ENCODE measurements at regions not wholly inside any gene's neighbourhood (a gene's known extent, or its start where the extent isn't known, plus 50 kb on each side); places are given as distances from the start of the nearest gene placed in this dataset.
"Not testable (repeated sequence)": the region's sequence is repeated elsewhere in the genome, so short reads cannot be mapped to it uniquely, and the experiment has no call there.

- DNase-seq: no peak
- no peaks in the 10 kb centered on the region for H3K4me1 Mint-ChIP-seq (ENCODE audit: low read depth)
- H3K4me3 Mint-ChIP-seq: no peak overlapping the region
- H3K27ac Mint-ChIP-seq: no peak overlapping the region
- peaks cover 53% of the 10 kb centered on the region for H3K9me3 Mint-ChIP-seq
- peaks cover 5% of the 10 kb centered on the region for H3K36me3 Mint-ChIP-seq (ENCODE audit: low read depth)
- H3K27me3 Mint-ChIP-seq (ENCODE audit: insufficient read depth): no peaks in the 10 kb centered on the region; the same call in 1 of the 2 replicates
- no peak for TF ChIP-seq CTCF (IDR thresholded peaks at IDR 0.05)
Observed at GRCh38 chr7:153942036-153942435, 110.2 kb upstream of the DPP6 start.

GRCh38 chr7:153943457-153943856 lies 108.7 kb upstream of the DPP6 start:
- no peaks in the 10 kb centered on the region for H3K4me1 Mint-ChIP-seq (ENCODE audit: low read depth)
- DNase-seq: no peak
- peaks cover 52% of the 10 kb centered on the region for H3K9me3 Mint-ChIP-seq
- H3K36me3 Mint-ChIP-seq (ENCODE audit: low read depth): peaks cover 5% of the 10 kb centered on the region
- H3K4me3 Mint-ChIP-seq: no peak overlapping the region
- no peaks in the 10 kb centered on the region; the same call in 1 of the 2 replicates for H3K27me3 Mint-ChIP-seq (ENCODE audit: insufficient read depth)
- no peak overlapping the region for H3K27ac Mint-ChIP-seq
- TF ChIP-seq CTCF (IDR thresholded peaks at IDR 0.05): no peak

GRCh38 chr7:153943861-153944260 lies 108.3 kb upstream of the DPP6 start:
- peaks cover 51% of the 10 kb centered on the region for H3K9me3 Mint-ChIP-seq
- H3K27ac Mint-ChIP-seq: no peak overlapping the region
- no peaks in the 10 kb centered on the region; the same call in 1 of the 2 replicates for H3K27me3 Mint-ChIP-seq (ENCODE audit: insufficient read depth)
- H3K36me3 Mint-ChIP-seq (ENCODE audit: low read depth): peaks cover 5% of the 10 kb centered on the region
- no peak overlapping the region for H3K4me3 Mint-ChIP-seq
- no peak for TF ChIP-seq CTCF (IDR thresholded peaks at IDR 0.05)
- no peaks in the 10 kb centered on the region for H3K4me1 Mint-ChIP-seq (ENCODE audit: low read depth)
- DNase-seq: no peak

GRCh38 chr7:153948060-153948459 lies 104.1 kb upstream of the DPP6 start:
- Mint-ChIP-seq H3K27me3 (ENCODE audit: insufficient read depth) (peaks cover 2% of the 10 kb centered on the region; the same call in 1 of the 2 replicates), H3K9me3 (peaks cover 57% of the 10 kb centered on the region), H3K27ac (no peak overlapping the region), H3K36me3 (ENCODE audit: low read depth) (peaks cover 17% of the 10 kb centered on the region), H3K4me1 (ENCODE audit: low read depth) (no peaks in the 10 kb centered on the region), H3K4me3 (no peak overlapping the region)
- no peak for DNase-seq
- TF ChIP-seq CTCF (IDR thresholded peaks at IDR 0.05): no peak

- no peaks in the 10 kb centered on the region for H3K4me1 Mint-ChIP-seq (ENCODE audit: low read depth)
- peaks cover 11% of the 10 kb centered on the region; the same call in 1 of the 2 replicates for H3K36me3 Mint-ChIP-seq (ENCODE audit: low read depth)
- no peak overlapping the region for H3K4me3 Mint-ChIP-seq
- H3K27ac Mint-ChIP-seq: no peak overlapping the region
- peaks cover 2% of the 10 kb centered on the region for H3K27me3 Mint-ChIP-seq (ENCODE audit: insufficient read depth)
- peaks cover 64% of the 10 kb centered on the region for H3K9me3 Mint-ChIP-seq
- no peak for DNase-seq
- TF ChIP-seq CTCF (IDR thresholded peaks at IDR 0.05): no peak
Observed at GRCh38 chr7:153951316-153951715, 100.9 kb upstream of the DPP6 start.

GRCh38 chr7:153954477-153954876 lies 97.7 kb upstream of the DPP6 start:
- Mint-ChIP-seq H3K4me1 (ENCODE audit: low read depth) (no peaks in the 10 kb centered on the region), H3K4me3 (no peak overlapping the region), H3K27ac (no peak overlapping the region), H3K27me3 (ENCODE audit: insufficient read depth) (peaks cover 2% of the 10 kb centered on the region), H3K36me3 (ENCODE audit: low read depth) (peaks cover 8% of the 10 kb centered on the region), H3K9me3 (peaks cover 61% of the 10 kb centered on the region)
- no peak for DNase-seq
- TF ChIP-seq CTCF (IDR thresholded peaks at IDR 0.05): no peak

- not testable (repeated sequence) for H3K4me1 Mint-ChIP-seq (ENCODE audit: low read depth); H3K27me3 Mint-ChIP-seq (ENCODE audit: insufficient read depth); DNase-seq; H3K27ac Mint-ChIP-seq; H3K4me3 Mint-ChIP-seq; H3K36me3 Mint-ChIP-seq (ENCODE audit: low read depth)
- H3K9me3 Mint-ChIP-seq: peaks cover 45% of the 10 kb centered on the region
Observed at GRCh38 chr7:153957677-153958076, 94.5 kb upstream of the DPP6 start.

- DNase-seq; H3K27me3 Mint-ChIP-seq (ENCODE audit: insufficient read depth); H3K27ac Mint-ChIP-seq; H3K4me1 Mint-ChIP-seq (ENCODE audit: low read depth); H3K4me3 Mint-ChIP-seq; H3K36me3 Mint-ChIP-seq (ENCODE audit: low read depth): not testable (repeated sequence)
- peaks cover 45% of the 10 kb centered on the region for H3K9me3 Mint-ChIP-seq
Observed at GRCh38 chr7:153958381-153958780, 93.8 kb upstream of the DPP6 start.
